Activated CD8-positive, alpha-beta T cell treated with anti-CD3 and anti-CD28 coated beads for 36 hours (primary cell): ENCODE measurements at regions not wholly inside any gene's neighbourhood (a gene's known extent, or its start where the extent isn't known, plus 50 kb on each side); places are given as distances from the start of the nearest gene placed in this dataset.

Source experiments
- ATAC-seq: fragments of 200-7000 bp; cut with Tn5 transposase; one replicate; pipeline ENCODE4 v1.10.0; 2021; ENCODE audit warnings: mild to moderate bottlenecking, moderate library complexity
- CTCF ChIA-PET: fragments of 350-600 bp; sonication (Branson Sonifier 250); formaldehyde crosslinking; loops from one replicate; lab custom pipeline; 2021; ENCODE audit warnings: antibody characterized with exemption; lab: Charles Lee
- POLR2A ChIA-PET: fragments of 350-600 bp; sonication (Branson Sonifier 250); formaldehyde crosslinking; loops from one replicate; lab custom pipeline; 2021; ENCODE audit warnings: antibody characterized with exemption; lab: Charles Lee
- DNase-seq: peaks from one replicate; pipeline ENCODE4 v3.0.0-alpha.2; 2020
- H3K27ac Mint-ChIP-seq: one replicate; pipeline ENCODE4 v1.8.0; 2021; ENCODE audit warnings: mild to moderate bottlenecking, mixed read lengths
- H3K27me3 Mint-ChIP-seq: one replicate; pipeline ENCODE4 v1.8.0; 2021; ENCODE audit warnings: mixed read lengths
- H3K36me3 Mint-ChIP-seq: one replicate; pipeline ENCODE4 v1.8.0; 2021; ENCODE audit warnings: low read depth, mixed read lengths
- H3K4me1 Mint-ChIP-seq: one replicate; pipeline ENCODE4 v1.8.0; 2021; ENCODE audit warnings: low read depth, mixed read lengths
- H3K4me3 Mint-ChIP-seq: one replicate; pipeline ENCODE4 v1.8.0; 2021; ENCODE audit warnings: mild to moderate bottlenecking, moderate library complexity, mixed read lengths
- H3K9me3 Mint-ChIP-seq: one replicate; pipeline ENCODE4 v1.8.0; 2021; ENCODE audit warnings: mixed read lengths
- CTCF ChIP-seq: fragments of 200-600 bp; IDR thresholded peaks from one replicate; pipeline ENCODE4 v1.8.0; 2022; ENCODE audit warnings: antibody characterized with exemption, mild to moderate bottlenecking
- intact Hi-C: fragments of 100-400 bp; cut with micrococcal nuclease; formaldehyde crosslinking; loops from one replicate; pipeline ENCODE4 v1.10.0; 2022

DNA sequence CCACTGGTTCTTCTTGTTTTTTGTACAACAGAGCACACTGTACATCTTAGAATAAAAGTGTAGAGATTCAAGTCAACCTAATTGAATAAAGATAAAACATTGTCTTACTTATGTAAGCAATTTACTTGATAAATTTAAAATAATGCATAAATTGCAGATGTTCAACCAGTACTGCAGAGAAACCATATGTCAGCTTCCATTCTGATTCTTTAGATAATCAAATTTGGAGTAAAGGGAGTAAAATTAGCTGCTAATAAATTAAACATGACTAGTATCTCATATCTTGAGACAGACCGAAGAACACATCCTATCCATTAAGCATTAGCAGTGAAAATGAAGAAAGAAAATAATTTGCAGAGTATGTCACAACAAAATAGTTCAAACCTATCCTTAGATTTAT is 261.2 kb downstream of the GASK1B start:
- no peak for TF ChIP-seq CTCF
- DNase-seq (no peak), ATAC-seq (no peak)
- ChIA-PET POLR2A (no interaction called here), CTCF (no interaction called here)
- Mint-ChIP-seq H3K27me3 (no peaks in the 10 kb centered on the region), H3K9me3 (peaks cover 2% of the 10 kb centered on the region), H3K4me3 (no peak overlapping the region), H3K27ac (no peak overlapping the region), H3K4me1 (no peaks in the 10 kb centered on the region), H3K36me3 (no peaks in the 10 kb centered on the region)
- intact Hi-C loops = no loop called here

- Mint-ChIP-seq H3K9me3 (peaks cover 2% of the 10 kb centered on the region), H3K4me3 (no peak overlapping the region), H3K27me3 (no peaks in the 10 kb centered on the region), H3K27ac (no peak overlapping the region), H3K36me3 (no peaks in the 10 kb centered on the region), H3K4me1 (no peaks in the 10 kb centered on the region)
- ATAC-seq (no peak), DNase-seq (no peak)
- CTCF ChIA-PET = no interaction called here
- POLR2A ChIA-PET = no interaction called here
- TF ChIP-seq CTCF = no peak
- intact Hi-C loops = no loop called here
These were observed 264.1 kb downstream of the GASK1B start for GRCh38 chr4:157908691-157909090.

GRCh38 chr4:157908031-157908430 is 264.8 kb downstream of the GASK1B start:
- TF ChIP-seq CTCF = no peak
- ChIA-PET POLR2A (no interaction called here), CTCF (no interaction called here)
- ATAC-seq (no peak), DNase-seq (no peak)
- Mint-ChIP-seq H3K36me3 (no peaks in the 10 kb centered on the region), H3K4me3 (no peak overlapping the region), H3K27ac (no peak overlapping the region), H3K9me3 (peaks cover 2% of the 10 kb centered on the region), H3K27me3 (no peaks in the 10 kb centered on the region), H3K4me1 (no peaks in the 10 kb centered on the region)
- intact Hi-C loops = no loop called here

GRCh38 chr4:157907226-157907946 is 265.4 kb downstream of the GASK1B start:
- POLR2A ChIA-PET = no interaction called here
- H3K36me3 Mint-ChIP-seq = no peaks in the 10 kb centered on the region
- no peak overlapping the region for H3K27ac Mint-ChIP-seq

More at GRCh38 chr4:157907226-157907946, 265.4 kb downstream of the GASK1B start:
- CTCF ChIA-PET = no interaction called here
- H3K27me3 Mint-ChIP-seq = no peaks in the 10 kb centered on the region
- no peak overlapping the region for H3K4me3 Mint-ChIP-seq
- no peaks in the 10 kb centered on the region for H3K4me1 Mint-ChIP-seq
- DNase-seq (no peak), ATAC-seq (no peak)
- intact Hi-C loops = no loop called here
- no peak for TF ChIP-seq CTCF
- peaks cover 2% of the 10 kb centered on the region for H3K9me3 Mint-ChIP-seq
